Activated CD4-positive, CD25-positive, alpha-beta regulatory T cell (primary cell): ENCODE measurements at regions not wholly inside any gene's neighbourhood (a gene's known extent, or its start where the extent isn't known, plus 50 kb on each side); places are given as distances from the start of the nearest gene placed in this dataset.
A peak's percentile ranks its signal among the peaks of the same experiment; 100 is the strongest.
"Not testable (repeated sequence)": the region's sequence is repeated elsewhere in the genome, so short reads cannot be mapped to it uniquely, and the experiment has no call there.

Experiments used
- DNase-seq, 4 experiments: peaks; one replicate each; lab custom pipeline; 2025; lab: John Stamatoyannopoulos, UW

GRCh38 chr6:27674882-27675281, 202.0 kb upstream of the ZNF184 start:
- DNase-seq: no peak

- no peak for DNase-seq
Observed at GRCh38 chr6:27672113-27672799, 199.4 kb upstream of the ZNF184 start.

- DNase-seq: no peak
Observed at GRCh38 chr6:27669624-27670301, 196.9 kb upstream of the ZNF184 start.

GRCh38 chr6:27669295-27669623, 196.4 kb upstream of the ZNF184 start:
- no peak for DNase-seq

DNA sequence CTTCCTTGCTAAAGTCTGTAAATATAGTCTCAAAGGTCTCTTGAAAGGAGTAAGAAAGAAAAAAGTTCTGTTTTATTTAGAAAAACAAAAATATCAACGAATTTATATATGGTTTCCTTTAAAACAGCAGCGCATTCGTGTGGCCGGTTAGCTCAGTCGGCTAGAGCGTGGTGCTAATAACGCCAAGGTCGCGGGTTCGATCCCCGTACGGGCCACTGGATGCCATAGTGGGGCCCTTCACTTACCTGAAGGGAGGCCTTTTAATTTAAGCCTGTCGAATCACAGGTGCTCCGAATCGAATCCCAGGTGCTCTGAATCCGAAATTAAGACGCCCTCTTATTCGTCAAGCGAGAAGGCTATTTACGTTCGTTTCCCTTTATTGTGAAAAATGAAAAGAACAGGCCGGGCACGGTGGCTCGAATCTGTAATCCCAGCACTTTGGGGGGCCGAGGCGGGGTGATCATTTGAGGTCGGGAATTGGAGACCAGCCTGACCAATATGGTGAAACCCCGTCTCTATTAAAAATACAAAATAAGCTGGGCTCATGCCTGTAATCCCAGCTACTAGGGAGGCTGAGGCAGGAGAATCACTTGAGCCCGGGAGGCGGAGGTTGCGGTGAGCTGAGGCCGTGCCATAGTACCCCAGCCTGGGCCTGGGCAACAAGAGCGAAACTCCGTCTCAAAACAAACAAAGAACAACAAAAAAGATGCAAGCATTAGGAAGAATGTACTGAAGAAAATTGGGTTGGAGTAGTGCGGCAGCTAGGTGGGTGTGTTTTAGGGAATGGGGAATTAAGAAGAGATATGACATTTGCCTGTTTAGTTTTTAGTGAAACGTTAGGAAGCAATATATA, 195.8 kb upstream of the ZNF184 start:
- DNase-seq: peak in 2 of 4 experiments; percentile 6 to 33

GRCh38 chr6:27667657-27668441, 194.9 kb upstream of the ZNF184 start:
- DNase-seq: no peak

DNA sequence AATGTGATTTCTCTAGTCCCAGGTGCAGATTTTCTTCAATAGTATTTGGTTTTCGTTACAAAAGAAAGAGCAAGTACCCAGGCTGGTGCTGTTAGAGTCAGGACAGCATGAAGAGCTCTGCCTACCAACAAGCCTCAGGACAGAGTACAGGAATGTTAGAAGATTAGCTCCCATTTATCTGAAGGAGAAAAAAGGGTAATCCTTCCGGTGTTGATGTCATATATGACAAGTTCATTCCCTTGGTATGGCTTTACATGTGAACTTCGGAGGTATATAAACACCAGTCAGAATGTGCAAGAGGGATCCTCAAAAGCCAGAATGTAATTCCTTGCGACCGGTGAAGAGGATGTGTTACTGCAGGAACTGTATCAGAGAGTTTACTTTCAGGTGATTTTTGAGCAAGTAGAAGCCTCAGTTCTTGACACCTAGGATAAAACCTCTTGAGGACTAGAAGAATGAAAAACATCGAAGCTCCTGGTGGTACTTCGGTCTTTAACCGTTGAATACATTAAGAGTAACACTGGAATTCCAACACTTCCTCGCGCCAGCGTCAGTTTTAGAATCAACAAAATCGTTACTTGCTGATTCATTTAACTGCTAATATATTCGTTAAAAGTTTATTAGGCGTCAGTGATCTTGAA, 194.2 kb upstream of the ZNF184 start:
- DNase-seq: no peak

GRCh38 chr6:27662769-27663168, 189.9 kb upstream of the ZNF184 start:
- DNase-seq: no peak

DNA sequence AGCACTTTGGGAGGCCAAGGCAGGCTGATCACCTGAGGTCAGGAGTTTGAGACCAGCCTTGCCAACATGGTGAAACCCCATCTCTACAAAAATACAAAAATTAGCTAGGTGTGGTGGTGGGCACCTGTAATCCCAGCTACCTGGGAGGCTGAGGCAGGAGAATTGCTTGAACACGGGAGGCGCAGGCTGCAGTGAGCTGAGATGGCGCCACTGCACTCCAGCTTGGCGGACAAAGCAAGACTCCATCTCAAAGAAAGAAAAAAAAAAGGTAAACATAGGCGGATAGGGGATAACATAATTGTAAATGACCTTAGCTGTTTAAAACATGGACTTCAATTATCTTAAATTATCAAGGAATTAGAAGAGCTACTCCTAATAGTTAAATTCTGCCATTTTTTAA, 189.3 kb upstream of the ZNF184 start:
- DNase-seq: not testable (repeated sequence)

- DNase-seq: not testable (repeated sequence)
Observed at GRCh38 chr6:27653143-27653825, 180.4 kb upstream of the ZNF184 start.

- no peak for DNase-seq
Observed at GRCh38 chr6:27651371-27651732, 178.4 kb upstream of the ZNF184 start.

- no peak for DNase-seq
Observed at GRCh38 chr6:27650620-27651370, 177.9 kb upstream of the ZNF184 start.

DNA sequence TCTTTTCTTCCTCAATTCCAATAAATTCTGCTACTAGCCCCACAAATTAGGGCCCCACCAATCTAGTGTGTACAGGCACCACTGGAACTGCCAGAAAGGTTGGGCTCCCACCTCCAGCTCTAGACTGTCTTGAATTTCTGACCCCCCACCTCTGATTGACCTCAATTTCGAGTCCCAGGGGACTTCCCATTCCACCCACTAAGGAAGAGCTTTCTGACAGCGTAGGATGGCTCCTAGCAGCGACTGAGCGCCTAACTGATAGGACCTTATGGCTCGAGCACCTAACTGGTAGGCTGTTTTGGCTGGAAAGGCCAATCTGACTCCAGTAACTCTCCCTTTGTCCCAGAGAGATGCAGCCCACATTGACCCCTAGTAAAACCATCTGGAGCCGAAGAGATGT, 171.6 kb upstream of the ZNF184 start:
- DNase-seq: no peak

- no peak for DNase-seq
Observed at GRCh38 chr6:27642744-27643456, 170.0 kb upstream of the ZNF184 start.

DNA sequence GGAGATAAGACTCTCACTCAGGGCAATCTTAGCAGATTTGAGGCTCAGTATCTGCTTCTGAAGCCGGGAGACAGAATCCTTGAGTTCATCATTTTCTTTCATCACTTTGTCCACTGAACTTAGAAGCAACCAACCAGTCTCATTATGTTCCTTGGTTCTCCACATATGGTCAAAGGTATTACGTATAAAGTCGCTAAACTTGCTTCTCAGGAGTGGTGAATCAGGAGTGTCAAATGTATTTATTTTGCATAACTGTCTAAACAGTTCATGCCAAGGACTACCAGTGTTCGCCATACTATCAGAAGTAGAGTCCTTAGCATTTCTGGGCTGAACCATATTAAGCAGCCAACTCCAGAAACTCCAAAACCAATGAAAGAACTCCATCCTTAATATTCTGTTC, 163.0 kb upstream of the ZNF184 start:
- not testable (repeated sequence) for DNase-seq

DNA sequence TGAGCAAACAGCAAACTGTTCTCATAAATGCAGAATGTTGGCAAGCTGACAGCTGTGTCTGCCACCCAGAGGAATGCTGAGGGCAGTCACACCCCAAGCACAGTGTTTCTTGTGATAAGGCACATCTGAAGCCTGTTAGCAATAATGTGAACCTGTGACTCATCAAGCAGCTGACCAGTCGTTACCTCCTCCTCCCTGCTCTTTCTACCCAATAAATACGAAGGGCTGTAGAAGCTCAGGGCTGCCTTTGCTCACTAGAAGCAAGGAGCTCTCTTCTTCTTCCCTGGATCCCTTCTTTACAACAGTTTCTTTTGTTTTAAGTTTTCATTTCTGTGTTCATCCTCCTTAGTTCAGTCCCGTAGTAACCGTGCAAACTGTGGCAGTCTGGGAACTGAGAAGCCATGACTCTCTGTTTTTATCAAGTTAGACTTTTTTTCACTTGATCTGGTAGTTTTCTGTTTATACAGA, 160.3 kb upstream of the ZNF184 start:
- DNase-seq: not testable (repeated sequence)

GRCh38 chr6:27631609-27631916, 158.7 kb upstream of the ZNF184 start:
- DNase-seq: no peak

- DNase-seq: no peak
Observed at GRCh38 chr6:27630727-27631608, 158.1 kb upstream of the ZNF184 start.
